ENCODE measurements at regions not wholly inside any gene's neighbourhood (a gene's known extent, or its start where the extent isn't known, plus 50 kb on each side); places are given as distances from the start of the nearest gene placed in this dataset.

DNA sequence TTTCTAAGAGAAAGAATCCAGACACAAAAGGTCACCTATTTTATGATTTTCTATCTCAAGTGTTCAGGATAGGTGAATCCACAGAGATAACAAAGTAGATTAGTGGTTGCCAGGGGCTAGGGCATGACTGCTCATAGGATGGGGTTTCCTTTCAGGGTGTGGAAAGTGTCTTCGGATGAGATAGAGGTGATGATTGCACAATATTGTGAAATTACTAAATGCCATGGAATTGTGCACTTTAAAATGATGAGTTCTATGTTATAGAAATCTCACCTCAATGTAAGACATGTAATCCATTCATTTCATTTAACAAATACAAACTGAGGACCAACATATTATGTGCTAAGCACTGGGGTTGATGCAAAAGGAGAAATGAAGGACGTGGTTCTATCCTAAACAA is 76.4 kb upstream of the GALNT17 start:
- H3K4me1 Mint-ChIP-seq (ENCODE audit: low read depth): no peaks in the 10 kb centered on the region
- H3K27me3 Mint-ChIP-seq: no peaks in the 10 kb centered on the region
- peaks cover 16% of the 10 kb centered on the region for H3K9me3 Mint-ChIP-seq (ENCODE audit: low read depth)
- no peak overlapping the region for H3K4me3 Mint-ChIP-seq (ENCODE audit: low read depth)
- TF ChIP-seq, protein P1, sequence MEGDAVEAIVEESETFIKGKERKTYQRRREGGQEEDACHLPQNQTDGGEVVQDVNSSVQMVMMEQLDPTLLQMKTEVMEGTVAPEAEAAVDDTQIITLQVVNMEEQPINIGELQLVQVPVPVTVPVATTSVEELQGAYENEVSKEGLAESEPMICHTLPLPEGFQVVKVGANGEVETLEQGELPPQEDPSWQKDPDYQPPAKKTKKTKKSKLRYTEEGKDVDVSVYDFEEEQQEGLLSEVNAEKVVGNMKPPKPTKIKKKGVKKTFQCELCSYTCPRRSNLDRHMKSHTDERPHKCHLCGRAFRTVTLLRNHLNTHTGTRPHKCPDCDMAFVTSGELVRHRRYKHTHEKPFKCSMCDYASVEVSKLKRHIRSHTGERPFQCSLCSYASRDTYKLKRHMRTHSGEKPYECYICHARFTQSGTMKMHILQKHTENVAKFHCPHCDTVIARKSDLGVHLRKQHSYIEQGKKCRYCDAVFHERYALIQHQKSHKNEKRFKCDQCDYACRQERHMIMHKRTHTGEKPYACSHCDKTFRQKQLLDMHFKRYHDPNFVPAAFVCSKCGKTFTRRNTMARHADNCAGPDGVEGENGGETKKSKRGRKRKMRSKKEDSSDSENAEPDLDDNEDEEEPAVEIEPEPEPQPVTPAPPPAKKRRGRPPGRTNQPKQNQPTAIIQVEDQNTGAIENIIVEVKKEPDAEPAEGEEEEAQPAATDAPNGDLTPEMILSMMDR (IDR thresholded peaks at IDR 0.05; ENCODE audit: unreplicated experiment): no peak
- H3K36me3 Mint-ChIP-seq (ENCODE audit: insufficient read depth): no peaks in the 10 kb centered on the region
- no peak overlapping the region for H3K27ac Mint-ChIP-seq
- no peak for DNase-seq (ENCODE audit: low spot score, unreplicated experiment)

DNA sequence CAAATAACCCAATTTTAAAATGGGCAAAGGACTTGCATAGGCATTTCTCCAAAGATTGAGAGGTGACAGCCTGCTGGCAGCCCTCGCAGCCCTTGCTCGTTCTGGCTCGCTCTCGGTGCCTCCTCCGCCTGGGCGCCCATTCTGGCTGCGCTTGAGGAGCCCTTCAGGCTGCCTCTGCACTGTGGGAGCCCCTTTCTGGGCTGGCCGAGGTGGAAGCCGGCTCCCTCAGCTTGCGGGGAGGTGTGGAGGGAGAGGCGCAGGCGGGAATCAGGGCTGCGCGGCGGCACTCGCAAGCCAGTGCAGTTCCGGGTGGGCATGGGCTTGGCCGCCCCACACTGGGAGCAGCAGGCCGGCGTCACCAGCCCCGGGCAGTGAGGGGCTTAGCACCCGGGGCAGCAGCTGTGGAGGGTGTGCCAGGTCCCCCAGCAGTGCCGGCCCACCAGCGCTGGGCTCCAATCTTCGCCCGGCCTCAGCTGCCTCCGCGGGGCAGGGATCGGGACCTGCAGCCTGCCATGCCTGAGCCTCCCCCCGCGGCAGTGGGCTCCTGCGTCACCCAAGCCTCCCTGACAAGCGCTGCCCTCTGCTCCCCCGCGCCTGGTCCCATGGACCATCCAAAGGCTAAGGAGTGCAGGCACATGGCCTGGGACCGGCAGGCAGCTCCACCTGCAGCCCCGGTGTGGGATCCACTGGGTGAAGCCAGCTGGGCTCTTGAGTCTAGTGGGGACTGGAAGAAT is 54.0 kb upstream of the GALNT17 start:
- Mint-ChIP-seq H3K27ac (no peak overlapping the region), H3K4me3 (ENCODE audit: low read depth) (no peak overlapping the region), H3K4me1 (ENCODE audit: low read depth) (no peaks in the 10 kb centered on the region), H3K27me3 (no peaks in the 10 kb centered on the region), H3K36me3 (ENCODE audit: insufficient read depth) (no peaks in the 10 kb centered on the region), H3K9me3 (ENCODE audit: low read depth) (peaks cover 29% of the 10 kb centered on the region)
- TF ChIP-seq, protein P1 (IDR thresholded peaks at IDR 0.05; ENCODE audit: unreplicated experiment): no peak
- DNase-seq (ENCODE audit: low spot score, unreplicated experiment): no peak
